ENCODE measurements at regions not wholly inside any gene's neighbourhood (a gene's known extent, or its start where the extent isn't known, plus 50 kb on each side); places are given as distances from the start of the nearest gene placed in this dataset.

- TF ChIP-seq CTCF (IDR thresholded peaks at IDR 0.05) (no peak), POLR2A (IDR thresholded peaks at IDR 0.05) (no peak)
Measured at GRCh38 chr9:110116543-110116885, 91.4 kb downstream of the C9orf152 start.
